HG02885 (cell line): ENCODE measurements at regions not wholly inside any gene's neighbourhood (a gene's known extent, or its start where the extent isn't known, plus 50 kb on each side); places are given as distances from the start of the nearest gene placed in this dataset.
A peak's percentile ranks its signal among the peaks of the same experiment; 100 is the strongest.

ENCODE experiments used
- ATAC-seq: cut with Tn5 transposase; IDR thresholded peaks from one replicate; pipeline ENCODE4 v1.9.1; 2021; ENCODE audit warnings: mild to moderate bottlenecking; ENCODE audit not compliant: unreplicated experiment, poor library complexity

DNA sequence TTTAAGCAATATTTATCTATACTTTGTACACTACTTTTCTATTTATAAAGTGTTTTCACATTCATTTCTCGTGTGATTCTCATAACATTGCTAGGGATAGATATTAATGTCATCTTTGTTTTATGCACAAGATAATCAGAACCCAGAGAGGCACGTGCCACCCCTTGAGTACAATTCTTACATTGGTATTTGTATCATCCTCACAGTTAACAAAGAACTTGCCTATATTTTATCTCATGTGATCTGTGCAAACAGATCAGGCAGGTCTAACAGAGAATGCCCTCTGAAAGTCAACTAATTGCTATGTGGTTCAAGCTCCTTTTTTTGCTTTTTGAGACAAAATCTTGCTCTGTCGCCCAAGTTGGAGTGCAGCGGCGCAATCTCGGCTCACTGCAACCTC, 604.5 kb downstream of the LMO4 start:
- no peak for ATAC-seq

DNA sequence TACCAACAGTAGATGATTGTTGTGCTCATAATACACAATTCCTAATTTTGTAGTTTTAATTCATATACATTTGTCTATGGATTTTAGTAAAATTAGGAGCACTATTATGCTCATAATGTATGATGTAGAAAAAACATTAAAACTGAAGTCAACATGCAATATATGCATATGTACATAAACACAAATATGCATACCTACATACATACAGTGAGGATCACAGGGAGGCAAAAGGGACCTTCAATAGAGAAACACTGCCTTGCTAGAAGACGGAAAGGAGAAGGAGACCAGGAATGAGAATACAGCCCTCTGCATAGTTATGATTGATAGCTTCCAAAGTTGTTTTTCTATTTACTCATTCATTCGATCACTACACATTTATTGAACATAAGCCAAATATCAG, 606.5 kb downstream of the LMO4 start:
- ATAC-seq: no peak

DNA sequence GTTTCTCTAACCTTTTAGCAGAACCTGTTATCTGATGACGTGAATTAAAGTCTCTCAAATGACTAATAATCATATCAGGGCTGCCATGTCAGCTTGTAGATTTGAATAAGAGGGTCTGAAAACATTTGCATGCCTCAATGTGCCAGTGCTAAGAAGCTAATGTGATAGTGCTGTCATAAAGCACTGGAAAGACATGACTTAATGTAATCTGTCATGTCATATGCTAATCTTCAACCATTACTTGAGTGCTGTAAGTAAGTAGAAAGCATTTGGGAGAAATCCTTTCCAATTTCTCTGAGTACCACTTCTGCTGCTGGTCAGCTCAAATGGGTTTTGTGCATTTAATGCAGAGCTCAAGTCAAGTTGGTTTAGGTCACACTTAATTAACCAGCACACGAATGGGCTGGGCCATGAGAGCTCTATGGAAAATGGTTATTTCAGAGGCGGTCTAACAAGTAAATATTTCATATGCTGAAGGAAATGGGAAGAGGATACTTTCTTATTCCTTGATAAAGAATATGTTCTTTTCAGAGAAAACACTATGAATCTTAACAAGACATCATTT, 609.2 kb downstream of the LMO4 start:
- no peak for ATAC-seq

DNA sequence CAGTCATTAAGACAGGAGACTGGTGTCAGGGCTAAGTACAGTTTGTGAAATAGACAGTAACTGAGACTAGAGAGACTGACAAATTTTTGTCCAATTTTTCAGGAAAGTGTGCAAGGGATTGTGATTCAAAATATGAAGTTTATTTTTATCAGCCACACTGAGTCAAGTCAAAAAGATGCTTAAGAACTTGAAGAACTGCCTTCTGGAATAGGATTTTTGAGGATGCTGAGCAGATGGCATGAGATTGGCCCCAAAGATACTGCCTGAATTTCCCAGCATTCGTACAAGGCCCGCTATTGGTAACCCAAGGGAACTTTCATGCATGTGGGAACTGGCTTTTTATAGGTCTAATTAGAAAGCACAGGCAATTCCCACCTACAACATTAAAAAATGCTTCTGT, 610.0 kb downstream of the LMO4 start:
- no peak for ATAC-seq

DNA sequence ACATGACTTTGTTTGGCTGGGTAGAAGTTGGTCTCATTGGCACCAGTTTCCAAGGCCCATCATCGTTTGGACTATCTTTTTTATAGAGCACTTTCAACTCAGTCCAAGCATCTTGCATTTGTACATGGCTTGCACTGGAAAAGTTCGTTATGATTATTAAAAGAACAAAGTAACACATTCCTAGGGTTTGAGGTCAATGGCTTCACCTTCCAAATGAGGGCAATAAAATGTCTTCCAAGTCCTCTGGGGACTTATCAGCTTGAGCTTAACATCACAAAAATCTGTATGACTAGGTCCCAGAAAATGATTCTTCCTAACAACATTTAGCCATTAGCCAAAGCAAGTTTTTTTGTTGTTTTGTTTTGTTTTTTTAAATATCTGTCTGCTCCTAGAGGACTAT, 610.8 kb downstream of the LMO4 start:
- no peak for ATAC-seq

DNA sequence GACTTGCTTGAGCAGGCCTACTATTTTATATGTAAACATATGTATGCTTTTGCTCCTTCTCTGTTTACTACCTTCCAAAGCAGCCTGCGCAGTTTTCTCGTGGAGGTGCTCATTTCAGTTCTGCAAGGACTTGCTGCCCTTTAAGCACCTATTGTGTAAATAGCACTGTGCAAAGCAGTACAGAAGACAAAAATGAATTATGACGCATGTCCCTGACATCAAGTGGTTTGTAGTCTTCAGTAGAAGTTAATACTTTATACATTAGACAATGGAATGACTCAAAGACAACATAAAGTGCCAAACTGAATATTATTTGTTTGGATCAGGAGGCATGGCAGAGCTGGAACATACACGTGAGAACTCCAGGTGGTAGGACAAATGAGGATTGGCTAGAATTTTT, 611.7 kb downstream of the LMO4 start:
- ATAC-seq: no peak

DNA sequence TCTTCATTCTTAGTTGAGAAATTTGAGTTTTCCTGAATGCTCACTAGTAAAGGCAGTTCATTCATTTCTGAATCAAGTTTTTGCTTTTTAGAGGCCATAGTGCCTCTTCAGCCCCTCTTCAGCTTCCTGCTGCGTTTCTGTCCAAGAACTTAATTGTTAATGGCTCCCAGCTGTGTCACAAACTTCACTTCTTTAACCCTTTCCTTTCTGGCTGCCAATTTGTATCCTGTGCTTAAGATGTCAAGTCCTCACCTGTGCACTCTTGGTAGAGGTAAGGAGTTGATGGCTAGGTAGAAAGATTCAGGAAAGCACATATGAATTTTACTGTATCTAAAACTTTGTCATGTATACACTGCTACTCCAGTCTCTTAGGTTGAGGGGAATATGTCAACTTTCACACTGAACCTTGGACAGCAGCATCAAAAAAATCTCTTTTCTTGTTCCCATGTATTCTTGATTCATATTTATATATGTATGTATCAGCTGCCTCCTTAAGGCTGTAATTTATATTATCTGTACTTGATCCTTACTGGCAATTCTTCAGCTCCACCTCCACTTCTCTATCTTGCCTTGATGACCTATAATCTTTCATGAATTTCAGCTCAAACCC, 612.8 kb downstream of the LMO4 start:
- no peak for ATAC-seq

DNA sequence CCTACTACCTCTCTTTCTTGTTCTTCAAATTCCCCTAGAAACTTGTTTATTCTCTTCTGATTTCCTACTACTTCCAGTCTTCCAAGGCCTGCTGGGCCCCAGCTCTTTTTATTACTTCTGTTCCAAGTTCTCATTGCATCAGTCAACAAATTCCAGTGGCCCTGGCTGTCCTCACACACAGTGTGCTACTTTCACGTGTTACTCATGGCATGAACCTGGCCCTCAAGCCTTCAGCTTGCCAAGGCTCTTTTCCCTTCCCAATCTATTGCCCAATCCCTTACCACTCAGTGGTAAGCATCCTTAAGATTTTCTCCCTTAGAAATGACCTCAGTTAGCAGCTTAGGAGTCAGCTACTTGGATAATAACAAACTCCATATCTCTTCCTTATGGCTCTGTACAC, 613.5 kb downstream of the LMO4 start:
- no peak for ATAC-seq

DNA sequence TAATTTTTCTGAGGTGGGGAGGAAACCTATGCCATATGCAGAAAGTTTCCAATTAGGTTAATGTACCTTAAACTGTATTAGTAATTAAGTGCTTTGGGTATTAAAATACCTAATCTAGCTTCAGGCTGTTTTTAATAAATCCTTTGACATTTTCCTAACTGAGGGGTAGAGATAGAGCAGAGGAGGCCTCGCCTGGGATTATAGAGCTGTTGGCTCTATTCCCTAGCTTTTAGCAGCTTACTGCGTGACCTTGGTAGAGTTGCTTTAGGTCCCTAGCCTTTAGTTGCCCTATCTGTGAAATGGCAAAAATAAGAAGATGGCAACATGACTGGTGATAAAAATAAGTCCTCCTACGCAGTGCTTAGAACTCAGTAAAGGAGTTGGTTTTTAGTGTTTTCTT, 621.0 kb downstream of the LMO4 start:
- ATAC-seq: no peak

DNA sequence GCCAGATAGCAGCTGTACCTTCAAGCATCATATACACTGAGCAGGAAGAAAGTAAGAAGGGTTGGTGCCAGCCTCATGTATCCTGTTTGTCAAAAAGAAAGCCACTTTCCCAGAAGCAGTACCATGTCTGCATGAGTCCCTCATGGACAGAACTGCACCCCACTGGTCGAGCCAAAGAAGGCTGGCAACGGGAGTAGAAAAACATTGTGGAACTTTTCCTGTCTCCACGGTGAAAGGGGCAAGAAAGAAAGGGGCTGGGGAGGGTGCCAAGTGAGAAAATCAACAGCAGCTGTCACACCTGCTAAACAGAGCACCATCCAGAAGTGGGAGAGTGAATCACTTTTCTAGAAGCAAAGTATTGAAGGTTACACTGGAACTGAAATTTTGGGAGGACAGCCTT, 621.7 kb downstream of the LMO4 start:
- no peak for ATAC-seq

DNA sequence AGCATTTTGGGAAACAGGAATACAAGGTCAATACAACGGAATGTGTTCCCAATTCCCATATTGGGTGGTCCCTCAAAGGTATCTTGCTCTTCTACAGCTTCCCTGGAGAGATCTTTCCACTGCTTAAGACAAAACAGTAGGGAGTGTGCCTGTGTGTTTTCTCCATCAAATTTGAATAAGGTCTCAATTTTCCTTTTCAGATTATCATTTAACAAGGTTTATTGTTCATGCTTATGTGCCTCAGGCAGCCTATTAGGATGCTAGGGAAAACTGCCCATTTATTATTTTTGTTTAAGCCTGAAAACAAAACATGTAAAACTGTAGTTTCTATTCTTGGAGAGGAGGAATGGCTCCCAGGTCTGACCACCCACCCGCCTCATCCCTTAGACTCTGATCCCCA, 622.7 kb downstream of the LMO4 start:
- no peak for ATAC-seq

DNA sequence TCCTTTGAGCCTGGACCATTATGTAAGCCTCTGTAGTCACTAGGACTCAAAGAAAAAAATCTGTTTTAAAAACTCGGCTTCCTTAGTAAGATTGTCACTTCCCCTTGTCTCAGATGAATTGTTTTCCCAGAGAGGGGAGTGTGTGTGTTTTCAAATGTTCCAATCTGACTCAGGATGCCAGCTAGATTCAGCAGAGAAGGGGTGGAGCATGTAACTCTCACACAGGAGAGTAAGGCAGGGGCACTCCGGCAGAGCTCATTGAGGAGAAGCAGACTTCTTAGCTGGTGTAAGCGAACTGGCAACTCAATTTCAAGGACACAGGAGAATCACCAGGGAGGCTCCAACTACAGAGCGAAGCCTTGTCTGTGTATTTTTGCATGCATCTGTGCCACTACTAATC, 623.2 kb downstream of the LMO4 start:
- no peak for ATAC-seq

DNA sequence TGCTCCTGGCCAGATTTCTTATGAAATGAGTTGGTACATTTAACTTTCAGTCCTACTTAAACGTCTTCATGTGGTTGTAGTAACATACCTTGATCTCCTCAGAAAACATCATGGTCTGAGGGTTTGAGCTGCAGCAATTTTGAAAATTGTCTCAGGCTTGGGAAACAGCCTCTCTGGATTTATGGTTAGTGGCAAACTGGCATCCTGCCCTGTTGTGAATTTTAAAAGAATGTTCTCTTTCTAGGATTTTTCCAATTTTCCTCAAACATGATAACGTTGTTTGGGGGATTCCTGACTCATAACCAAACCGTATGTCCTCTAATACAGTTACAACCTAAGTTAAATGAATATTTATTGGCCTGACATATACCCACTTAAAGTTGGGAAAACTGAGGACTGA, 624.4 kb downstream of the LMO4 start:
- ATAC-seq: no peak

DNA sequence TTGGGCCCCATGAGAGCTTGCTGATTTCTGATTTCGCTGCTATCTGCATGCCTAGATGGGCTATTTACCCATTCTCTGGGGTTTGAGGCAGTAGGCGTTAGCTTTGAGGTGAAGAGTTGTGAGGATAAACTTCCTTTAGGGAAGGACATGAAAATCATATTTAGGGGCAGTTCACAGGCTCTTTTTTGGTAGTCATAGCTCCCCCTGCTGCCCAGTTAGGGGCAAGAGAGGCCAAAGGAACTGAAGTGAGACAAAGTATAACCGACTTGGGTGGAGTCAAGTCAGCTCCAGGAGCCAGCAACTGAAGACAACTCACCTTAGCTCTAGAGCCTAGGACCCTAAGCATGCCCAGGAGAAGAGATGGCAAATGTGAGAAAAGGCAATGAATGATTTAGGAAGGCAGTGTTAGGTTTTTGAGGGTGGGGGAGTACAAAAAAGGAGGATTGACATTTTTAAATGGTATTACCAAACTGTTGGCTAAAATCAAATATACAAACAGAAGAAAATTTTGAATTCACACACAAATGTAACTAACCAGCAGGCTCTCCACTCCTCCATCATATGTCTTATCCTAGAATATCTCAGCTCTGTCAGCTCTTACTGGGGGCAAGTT, 625.2 kb downstream of the LMO4 start:
- peak; percentile 97 for ATAC-seq

DNA sequence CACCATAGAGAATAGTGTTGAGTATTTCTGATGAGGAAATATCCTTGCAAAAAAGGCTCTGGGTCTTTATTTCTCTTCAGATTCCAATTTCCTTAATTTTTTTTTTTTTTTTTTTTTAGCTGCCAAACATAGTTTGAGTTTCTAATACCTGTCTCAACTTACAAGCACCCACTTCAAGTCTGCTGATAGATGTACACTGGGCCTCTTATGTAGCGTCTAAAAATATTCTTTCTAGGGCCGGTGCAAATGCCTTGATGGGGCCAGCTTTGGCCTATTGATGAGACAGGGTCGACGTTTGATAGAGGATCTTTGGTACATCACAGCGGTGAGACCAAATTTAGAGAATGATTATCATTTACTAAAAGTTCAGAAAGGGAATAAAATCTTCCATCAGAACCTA, 626.4 kb downstream of the LMO4 start:
- no peak for ATAC-seq

DNA sequence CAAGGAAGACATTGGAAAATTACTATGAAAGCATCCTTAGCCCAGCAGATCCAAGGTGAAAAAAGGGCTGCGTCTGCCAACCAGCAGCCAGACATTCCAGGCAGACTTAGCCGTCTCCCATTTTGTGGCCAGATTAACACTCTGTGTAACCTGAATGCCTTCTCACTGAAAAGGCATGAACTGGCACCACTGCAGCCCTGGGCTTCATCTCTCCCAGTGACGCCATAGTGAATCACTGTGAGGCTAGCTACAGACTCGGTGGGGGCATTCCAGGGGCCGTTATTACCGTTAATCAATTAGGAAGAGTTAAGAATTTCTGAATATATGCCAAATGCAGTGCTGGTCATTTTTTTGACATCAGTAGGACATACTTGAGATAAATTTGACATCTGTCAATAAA, 627.4 kb downstream of the LMO4 start:
- ATAC-seq: no peak

DNA sequence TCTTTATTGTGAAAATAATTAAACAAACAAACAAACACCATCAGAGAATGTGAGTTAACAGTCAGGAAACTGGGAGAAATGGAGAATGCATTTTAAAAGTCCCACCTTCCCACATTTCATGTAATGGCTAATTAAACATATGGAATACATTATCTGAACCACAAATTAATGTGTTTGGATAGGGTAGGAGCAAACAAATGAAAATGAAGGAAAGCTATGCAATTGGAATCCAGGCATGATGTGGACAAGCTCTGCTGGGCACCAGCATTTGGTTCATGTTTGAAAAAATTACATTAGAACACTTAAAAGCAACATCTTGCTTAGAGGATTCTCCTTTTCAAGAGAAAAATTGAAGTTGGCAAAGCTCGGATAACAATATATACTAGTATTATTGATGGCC, 628.1 kb downstream of the LMO4 start:
- no peak for ATAC-seq

DNA sequence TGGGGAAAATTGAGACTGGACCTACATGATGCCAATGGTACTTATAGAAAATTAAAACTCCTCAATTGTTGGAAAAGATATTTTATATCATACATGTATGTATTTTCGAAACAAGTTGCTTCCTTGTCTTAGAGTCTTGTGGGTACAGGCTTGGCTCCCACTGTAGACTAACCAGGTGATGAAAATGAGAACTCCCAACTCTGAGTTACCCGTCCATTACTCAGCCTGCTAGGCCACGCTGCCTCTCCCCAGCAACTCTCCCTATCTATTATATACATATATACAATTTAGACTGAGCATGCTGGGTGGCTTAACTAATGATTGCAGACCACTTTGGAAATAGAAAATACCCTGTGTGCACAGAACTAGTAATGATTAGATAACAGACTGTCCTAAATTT, 628.7 kb downstream of the LMO4 start:
- ATAC-seq: no peak

DNA sequence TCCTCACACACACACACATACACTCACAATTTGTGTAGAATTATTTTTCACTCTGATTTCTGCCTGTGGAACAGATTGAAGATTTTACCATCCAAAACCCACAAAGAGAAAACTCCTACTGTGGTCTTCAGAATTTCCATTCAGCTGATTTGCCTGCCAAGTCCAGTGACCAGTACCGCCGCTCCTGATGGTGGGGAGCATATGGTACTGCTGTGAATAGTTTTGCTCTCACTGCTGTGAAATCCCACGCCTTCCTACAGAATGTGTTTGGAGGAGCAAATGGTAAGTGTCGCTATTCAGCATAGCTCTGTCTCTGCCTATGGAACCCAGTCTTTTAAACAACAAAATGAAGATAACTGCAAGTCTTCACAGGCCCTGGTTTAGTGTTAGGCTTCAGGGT, 629.5 kb downstream of the LMO4 start:
- ATAC-seq: no peak

DNA sequence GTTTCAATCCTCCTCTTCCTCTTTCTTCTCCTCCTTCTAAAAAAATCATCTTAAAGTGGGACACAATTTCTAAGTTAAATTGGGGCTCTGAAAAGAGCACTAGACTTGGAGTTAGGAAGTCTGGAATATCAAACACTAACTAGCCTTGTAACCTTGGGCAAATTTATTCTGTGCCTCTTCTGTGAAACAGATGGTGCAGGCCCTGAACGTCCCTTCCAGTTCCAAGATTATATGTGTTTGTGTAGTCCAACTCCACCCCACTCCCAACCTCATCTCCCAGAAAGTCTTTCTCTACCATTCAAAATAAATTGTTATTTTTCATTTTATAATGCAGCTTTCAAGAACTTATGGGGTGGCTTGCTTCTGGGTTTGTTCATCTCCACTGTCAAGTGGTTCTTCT, 630.0 kb downstream of the LMO4 start:
- ATAC-seq: no peak

DNA sequence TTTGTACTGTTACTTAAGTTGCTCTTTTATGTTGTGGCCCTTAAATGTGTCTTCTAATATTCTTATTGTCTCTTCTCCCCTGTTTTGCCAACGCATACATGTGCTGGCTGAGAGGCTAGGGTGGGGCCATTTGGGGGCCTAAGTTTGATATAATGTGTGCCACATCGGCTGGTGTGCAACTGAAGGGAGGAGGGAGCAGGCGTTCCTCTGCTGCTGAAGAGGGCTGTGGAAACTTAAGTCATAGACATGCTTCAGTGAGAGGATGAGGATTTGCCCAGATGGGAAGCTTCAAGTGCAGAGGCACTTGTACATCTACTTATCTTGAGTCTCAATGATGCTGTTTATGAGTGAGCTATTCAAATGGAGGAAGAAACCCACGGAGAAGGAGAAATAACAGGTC, 630.6 kb downstream of the LMO4 start:
- no peak for ATAC-seq

DNA sequence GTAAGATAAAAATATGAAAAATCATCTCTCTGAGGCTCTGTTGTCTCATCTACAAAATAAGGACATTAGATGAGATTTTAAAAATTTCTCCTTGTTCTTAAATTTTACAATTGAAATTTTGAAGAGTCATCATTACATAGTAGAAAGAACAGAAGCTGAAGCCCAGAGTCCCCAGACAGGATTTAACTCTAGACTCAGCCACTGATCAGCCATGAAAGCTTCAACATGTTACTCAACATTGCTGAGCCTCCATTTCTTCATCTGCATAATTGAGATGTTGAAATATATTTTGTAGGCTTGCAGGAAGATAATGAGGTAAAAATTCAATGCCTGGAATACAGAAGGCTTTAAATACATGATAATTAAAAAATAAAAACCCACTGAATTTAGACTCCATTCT, 633.3 kb downstream of the LMO4 start:
- ATAC-seq: no peak
